ENCODE measurements at regions not wholly inside any gene's neighbourhood (a gene's known extent, or its start where the extent isn't known, plus 50 kb on each side); places are given as distances from the start of the nearest gene placed in this dataset.
"Not testable (repeated sequence)": the region's sequence is repeated elsewhere in the genome, so short reads cannot be mapped to it uniquely, and the experiment has no call there.

DNA sequence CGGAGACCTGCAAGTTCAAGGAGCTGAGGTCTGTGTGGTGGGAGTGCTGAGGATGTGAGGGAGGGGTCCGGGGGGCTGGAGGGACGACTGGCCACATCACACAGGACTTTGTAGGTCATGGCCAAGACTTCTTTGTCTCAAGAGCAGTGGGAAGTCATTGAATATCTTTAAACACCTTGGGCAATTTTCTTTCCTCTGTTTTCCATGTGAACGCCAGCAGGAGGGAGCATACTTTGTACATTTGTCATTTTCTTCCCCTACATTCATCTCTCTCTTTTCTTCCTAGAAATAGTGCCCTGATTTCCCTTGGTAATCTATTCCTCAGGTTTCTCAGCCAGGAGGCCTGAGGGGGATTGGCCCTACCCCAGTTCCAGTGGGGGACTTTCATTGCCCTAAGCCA, 153.7 kb upstream of the MSX2 start:
- DNase-seq: no peak

DNA sequence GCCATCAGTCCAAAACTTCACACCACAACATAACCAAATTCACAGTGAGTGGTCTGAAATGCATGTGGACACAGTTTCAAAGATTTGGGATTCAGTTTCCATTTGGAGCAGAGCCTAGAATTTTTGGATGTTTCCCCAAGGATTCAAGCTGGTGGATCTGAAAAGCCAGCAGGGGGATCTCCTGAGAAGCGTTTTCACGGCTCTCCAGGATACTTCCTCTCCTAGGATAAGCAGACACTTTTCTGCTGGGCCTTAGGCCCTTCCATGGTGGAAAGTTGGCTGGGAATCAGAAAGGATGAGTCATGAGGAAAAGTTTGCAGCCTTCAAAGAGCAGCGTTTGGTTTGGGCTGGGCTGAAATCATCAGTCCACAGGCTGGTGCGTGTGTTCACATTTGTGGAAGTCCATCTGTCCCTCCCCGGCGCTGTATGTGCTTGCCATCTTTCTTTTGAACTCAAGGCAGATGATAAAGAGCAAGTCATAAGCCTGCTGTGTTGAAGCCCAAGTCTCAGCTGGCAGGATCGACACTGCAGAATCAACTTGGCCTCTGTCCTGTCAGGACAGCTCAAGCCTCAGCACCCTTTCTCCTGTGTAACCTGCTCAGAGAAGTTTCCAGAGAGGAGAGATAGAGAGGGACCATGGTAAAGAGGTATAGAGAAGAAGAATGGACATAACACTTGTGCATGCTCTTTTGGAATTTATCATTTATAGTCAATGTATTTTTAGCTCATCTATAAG, 152.6 kb upstream of the MSX2 start:
- DNase-seq: no peak

DNA sequence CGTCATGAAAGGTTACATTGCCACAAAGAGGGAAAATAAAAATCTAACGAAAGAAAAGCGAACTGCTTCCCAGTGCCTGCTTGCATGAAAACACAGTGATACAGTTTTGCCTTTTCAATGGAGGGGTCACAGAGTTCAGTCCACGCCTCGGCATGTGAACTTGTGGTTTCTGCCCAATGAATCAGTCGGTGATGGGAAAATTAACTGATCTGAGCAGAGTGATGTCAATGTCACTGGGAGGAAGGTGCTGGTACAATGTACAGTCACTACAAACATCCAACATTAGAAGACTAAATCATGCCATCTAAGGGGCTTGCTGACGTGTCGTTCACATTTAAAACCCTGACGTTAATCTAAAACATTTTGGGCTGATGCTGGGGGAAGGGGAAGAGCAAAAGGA, 151.8 kb upstream of the MSX2 start:
- DNase-seq: no peak

DNA sequence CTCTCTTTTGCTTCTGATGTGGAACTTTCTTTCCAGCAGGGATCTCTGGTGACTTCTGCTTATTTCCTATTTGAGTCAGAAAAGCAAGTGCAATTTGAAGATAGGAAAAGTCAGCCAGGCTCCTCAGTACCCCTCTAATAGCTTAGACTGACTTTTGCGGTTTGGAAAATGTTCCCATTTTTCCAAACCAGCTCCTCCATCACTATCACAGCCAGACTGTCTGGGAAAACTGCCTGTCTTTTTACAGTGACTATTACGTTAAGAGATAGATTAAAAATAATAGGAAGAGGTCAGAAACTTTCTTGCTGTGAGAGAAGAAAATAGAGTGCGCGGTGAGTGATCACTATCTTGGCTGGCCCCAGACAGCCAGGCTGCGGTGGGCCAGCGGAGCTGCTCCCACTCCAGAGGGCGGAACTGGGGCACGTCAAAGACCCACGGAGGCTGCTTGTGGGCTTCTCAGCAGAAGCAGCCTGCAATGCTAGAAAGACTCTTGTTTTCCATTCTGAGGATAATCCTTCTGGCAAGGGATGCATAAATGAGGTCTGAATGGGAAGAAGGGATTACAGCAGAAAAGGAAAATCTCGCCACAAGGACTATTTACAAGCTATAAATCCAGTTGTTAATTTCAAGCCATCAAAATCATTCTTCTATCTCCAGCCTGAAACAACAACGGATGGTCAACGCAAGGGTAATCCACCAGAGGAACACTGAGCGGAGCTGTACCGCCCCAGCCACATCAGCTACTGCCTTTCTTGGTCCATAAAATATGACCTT, 151.0 kb upstream of the MSX2 start:
- DNase-seq: no peak

DNA sequence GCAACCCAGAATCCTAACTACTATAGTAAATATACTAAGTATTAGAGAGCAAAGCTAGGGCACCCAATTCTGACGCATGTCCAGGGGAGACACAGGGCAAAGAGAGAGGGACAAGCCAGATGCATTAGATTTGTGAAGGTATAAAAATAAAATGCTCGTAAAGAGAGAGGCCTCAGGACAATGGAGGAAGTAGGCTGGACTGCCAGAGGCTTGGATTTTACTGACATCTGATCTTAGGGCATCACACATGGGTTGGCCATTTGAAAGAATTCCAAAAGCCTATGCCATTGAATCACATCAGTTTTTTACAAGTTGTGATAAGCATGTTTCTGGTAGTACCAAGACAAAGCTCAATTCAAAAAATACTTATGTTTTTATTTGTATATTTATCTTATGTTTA, 149.3 kb upstream of the MSX2 start:
- no peak for DNase-seq

DNA sequence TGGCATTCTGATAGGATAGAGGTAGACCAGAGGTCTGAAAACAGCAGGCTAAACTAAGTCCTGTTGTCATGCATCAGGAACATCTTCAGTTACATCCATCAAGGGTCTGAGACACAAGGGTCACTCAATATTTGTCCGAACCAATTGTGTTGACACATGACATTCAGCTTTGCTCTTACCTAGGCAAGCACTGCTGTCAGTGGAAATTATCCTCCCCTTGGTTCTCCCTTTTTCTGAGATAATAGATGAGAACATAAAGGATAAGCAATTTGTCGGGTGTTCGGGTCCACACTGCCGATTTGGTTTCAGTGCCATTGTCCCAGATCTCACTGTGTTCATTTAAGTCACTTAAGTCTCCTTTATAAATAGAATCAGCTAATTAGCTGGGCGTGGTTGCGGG, 148.3 kb upstream of the MSX2 start:
- no peak for DNase-seq

DNA sequence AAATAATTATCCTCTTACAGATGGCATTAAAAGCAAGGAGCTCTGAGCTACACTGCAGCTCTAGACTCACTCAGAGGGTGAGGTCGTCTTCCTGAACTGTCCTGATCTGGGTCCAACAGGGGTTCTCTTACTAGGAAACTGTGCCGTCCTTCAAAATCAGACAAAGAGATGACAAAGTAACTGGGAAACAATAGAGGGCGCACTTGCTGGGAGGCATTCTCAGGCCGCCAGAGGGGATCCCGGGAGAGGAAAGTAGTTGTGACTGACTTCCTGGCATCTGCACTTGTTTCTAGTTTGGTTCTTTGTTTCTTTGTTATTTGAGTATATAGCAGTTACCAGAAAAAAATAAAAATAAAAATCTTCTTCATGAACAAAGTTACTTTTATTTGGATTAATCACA, 142.9 kb upstream of the MSX2 start:
- DNase-seq: no peak

DNA sequence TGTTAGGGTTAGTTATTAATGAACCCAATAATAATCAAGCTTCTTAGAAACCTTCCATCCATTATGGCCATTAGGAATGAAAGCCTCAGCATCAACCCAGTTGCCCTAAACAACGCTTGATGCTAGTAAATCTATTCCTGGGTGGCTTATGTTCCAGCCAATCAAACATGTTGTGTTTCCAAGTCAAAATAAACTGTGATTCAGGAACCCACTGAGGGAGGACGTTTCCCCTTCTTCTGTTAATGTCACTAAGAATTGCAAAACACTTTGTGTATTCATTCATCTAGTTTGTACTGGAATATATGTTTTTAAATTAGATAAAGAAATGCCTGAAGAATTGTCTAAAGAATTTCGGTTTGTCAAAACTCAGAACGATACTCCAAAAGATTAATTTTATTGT, 142.5 kb upstream of the MSX2 start:
- DNase-seq: no peak

DNA sequence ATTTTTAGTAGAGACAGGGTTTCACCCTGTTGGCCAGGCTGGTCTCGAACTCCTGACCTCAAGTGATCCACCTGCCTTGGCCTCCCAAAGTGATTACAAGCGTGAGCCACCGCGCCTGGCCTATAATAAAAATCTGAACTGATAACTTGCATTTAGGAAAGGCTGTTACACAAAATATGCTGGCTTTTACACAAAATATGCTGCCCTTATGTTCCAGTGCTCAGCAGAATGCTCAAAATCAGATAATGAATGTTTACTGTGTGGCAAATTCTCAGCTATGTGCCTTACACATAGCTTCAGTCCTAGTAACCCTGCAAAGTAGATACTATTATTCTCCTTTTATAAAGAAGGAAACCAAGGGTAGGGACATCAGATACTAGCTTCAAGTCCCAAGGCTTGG, 141.3 kb upstream of the MSX2 start:
- DNase-seq: no peak

DNA sequence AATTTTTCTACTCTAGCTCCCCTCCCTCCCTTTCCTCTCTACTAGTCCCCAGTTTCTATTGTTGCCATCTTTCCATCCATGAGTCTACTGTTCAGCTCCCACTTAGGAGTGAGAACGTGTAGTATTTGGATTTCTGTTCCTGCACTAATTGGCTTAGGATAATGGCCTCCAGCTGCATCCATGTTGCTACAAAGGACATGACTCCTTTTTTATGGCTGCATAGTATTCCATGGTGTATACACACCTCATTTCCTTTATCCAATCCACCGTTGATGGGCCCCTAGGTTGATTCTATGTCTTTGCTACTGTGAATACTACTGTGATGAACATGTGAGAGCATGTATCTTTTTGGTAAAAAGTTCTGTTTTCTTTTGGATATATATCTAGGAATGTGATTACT, 138.9 kb upstream of the MSX2 start:
- DNase-seq: no peak

DNA sequence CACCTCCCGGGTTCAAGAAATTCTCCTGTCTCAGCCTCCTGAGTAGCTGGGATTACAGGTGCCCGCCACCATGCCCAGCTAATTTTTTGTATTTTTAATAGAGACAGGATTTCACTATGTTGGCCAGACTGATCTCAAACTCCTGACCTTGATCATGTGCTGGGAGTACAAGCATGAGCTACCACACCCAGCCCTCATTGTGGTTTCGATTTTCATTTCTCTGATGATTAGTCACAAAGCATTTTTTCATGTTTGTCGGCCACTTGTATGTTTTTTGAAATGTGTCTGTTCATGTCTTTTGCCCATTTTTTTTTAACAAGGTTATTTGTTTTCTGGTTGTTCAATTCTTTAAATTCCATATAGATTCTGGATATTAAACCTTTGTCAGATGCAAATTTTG, 138.2 kb upstream of the MSX2 start:
- not testable (repeated sequence) for DNase-seq

DNA sequence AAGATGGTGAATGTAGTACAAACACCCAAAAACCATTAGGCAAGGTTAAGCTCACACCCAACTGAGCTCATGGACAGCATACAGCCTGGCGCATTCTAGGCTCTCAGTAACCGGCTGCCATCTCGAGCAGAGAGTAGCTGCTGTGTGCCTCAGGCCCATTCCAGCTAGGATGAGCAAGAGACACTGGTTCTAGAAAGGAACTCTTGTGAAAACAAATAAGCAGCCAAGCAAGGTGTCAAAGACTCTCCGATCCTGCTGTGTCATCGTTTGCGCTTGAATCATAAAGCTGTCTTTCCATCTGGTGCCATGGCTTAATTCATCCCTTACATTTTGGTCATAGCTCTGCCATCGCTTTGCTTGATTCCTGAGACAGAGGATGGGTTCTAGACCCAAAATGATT, 135.4 kb upstream of the MSX2 start:
- DNase-seq: no peak

DNA sequence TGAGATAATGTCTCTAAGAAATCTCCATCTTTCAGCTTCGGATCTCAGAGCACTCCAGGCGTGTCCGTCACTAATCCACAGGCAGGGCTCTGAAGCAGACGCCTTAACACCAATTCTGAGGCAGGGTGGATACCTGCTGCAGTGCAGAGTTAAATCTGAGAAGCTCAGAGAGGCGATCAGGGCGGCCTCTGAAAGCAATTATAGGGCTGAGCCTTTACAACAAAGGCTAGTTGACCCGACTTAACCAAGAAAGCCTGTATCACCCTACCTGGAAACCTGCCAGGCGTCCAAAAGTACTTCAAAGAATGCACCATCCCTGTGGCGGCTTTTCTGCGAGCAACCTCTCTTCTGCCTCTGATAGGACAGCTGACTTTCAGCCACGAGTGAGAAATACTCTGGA, 134.8 kb upstream of the MSX2 start:
- DNase-seq: no peak

DNA sequence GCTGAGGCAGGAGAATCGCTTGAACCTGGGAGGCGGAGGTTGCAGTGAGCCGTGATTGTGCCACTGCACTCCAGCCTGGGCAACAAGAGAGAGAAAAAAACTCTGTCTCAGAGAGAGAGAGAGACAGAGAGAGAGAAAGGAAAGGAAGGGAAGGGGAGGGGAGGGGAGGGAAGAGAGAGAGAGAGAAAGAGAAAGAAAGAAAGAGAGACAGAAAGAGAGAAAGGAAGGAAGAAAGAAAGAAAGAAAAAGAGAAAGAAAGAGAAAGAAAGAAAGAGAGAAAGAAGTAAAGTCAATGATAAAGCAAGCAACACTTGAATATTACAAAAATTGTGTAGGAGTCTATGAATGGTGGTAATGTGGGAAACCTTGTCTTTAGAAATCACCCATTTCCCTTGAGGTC, 133.6 kb upstream of the MSX2 start:
- DNase-seq: no peak

DNA sequence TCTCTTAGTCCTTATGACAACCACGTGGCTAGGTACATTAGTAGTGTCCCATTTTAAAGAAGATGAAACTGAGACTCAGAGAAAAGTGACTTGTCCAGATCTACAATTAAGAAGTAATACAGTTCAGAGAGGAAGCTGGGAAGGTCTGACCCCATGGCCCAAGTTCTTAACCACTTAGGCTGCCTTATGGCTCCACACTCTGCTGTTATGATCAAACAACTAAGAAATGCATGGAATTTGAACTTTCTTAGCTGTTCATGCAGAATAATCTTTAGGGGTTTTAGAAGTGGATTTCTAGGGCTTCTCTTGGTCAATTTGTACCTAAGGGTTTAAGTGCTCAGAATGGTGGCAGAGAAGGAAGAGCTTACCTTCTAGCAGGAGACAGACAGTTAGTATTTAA, 128.0 kb upstream of the MSX2 start:
- DNase-seq: no peak

DNA sequence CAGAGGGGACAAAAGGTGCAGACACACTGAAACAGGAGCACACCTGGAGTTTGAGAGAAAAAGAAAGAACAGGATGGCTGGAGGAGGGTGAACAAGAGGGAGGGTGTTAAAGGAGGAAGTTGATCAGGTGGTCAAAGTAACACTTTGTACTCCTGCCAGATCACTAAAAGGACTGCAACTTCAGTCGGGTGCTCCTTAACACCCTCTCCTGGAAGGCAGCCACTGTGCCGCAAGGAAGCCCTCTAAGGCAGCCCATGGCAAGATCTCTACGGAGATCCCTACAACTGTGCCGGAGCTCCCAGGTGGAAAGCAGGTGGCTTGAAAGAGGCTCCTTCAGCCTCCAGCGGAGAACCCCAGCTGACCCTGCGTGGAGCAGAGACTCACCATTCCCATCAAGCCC, 124.4 kb upstream of the MSX2 start:
- no peak for DNase-seq

DNA sequence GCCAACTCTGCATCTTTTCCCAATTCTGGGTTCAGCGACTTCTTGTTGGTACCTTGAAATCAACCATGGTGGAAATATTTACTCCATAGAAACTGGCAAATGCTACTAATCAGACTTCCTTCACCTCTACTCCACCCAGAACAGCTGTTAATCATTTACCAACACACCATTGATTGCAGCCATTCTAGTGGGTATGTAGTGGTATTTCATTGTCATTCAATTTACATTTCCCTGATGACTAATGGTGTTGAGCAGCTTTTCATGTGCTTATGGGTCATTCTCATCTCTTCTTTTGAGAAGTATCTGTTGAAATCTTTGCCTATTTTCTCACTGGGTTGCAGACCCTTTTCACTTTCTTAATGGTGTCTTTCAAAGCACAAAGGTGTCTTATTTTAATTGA, 122.4 kb upstream of the MSX2 start:
- DNase-seq: no peak

DNA sequence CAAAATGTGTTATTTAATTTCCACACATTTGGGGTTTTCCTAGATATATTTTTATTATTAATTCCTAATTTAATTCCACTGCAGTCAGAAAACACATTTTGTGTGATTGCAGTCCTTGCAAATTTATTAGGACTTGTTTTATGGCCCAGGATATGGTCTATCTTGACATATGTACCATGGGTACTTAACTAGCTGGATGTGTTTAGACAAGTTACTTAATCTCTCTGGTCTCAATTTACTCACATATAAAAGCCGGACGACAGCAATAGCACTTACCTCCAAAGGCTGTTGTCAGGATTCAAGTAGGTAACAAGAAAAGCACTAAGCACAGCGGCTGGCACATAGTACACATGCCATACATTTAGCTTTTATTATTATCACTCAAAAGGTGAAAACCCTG, 118.2 kb upstream of the MSX2 start:
- no peak for DNase-seq

DNA sequence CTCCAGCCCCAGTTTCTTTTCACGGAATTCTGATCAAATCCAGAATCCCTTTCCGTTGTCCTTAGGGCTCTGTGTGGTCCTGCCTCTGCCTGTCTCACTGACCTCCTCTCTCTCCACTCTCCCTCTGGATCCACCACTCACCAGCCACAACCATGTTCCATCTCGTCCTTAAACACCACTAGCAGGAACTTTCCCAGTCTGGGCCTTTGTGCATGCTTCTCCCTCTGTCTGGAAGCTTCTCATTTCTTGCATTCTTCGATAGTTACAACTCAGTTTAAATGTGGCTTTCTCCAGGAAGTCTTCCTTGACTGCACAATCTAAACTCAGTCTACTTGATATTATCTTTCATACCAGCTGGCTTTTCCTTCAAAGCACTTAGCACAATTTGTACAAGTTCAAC, 117.7 kb upstream of the MSX2 start:
- no peak for DNase-seq

DNA sequence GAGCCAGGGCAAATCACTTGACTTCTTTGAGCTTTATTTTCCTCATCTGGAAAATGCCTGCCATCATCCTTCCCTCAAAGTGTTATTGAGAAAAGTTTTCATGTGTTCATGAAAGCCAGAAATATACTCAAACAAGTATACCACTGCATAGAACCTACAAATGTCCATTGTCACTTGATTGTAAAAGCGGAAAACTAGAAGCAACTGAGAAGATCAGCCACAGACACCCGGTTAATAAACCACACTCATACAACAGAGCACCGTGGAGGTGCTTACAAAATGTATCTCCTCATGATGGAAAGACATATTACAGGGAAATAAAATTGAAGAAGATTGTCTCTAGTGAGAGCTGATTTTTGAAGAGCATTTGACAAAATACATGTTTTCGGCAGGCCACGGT, 117.2 kb upstream of the MSX2 start:
- DNase-seq: no peak

DNA sequence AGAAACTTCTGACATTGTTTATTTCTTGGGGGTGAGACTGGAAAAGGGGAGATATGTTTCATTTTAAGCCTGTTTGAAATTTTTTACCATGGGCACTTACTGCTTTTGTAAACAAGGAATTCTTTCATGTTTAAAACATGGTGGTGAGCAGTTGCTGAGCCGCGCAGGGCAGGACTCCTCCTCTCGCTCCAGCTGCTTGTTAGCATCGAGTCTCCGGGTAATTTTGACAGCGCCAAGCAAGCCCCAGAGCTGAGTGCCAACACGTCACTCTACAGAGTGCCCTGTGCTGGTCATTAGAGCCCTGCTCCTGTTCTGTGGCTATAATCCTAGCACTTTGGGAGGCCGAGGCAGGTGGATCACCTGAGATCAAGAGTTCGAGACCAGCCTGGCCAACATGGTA, 116.5 kb upstream of the MSX2 start:
- DNase-seq: no peak

DNA sequence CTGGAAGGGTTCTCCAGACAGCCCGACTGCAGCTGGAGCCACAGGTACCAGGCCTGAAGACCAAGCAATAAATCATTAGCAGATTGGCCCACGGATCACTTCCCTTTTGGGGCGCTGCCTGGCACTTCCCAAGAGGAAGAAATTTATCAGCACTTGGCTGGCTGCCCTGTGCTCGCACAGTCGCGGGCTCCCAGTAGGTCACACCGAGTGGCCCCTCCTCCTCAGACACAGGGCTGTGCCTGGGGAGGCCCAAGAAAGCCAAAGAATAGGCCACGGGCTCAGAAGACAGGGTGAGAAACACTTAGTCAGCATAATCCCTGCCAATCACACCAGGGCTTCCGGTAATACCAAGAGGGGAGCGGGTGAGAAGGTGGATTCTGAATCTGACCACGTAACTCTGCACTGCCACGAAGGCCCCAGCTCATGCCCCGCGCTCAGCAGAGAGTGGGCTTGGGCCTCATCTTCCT, 115.7 kb upstream of the MSX2 start:
- no peak for DNase-seq

DNA sequence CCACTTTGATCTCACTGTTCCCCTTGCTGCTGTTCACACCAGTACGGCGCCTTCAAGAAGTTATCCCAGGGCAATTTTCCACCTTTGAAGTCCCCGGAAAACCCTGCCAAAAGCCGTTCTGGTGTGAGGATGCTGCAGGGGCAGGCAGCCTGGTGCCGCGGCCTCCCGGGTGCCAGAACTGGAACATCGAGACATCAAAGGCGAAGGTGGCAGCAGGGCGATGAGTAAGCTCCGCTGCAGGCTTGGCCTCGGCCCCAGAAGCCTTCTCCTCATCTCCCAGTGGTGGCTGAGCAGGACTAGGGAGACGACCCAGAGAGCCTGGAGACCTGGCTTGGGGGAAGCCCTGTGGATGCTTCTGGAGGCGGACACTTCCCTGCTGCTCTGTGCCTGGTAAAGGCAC, 115.3 kb upstream of the MSX2 start:
- no peak for DNase-seq

DNA sequence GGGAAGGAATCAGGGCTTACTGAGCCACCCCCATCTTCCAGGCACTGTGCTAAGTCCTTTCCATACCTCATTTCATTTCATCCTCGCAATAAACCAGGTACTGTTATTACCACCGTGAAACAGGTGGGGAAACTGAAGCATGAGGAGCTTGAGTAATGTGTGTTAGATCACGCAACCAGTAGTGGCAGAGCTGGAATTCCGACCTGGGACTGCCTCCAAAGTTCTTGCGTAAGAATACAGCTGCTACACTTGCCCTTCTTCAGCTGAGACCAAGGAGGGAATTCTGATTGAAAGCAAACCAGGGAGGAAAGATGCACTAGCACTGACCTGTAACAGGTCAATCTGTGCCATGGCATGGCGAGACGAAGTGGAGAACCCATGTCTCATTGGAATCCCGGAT, 113.4 kb upstream of the MSX2 start:
- no peak for DNase-seq

DNA sequence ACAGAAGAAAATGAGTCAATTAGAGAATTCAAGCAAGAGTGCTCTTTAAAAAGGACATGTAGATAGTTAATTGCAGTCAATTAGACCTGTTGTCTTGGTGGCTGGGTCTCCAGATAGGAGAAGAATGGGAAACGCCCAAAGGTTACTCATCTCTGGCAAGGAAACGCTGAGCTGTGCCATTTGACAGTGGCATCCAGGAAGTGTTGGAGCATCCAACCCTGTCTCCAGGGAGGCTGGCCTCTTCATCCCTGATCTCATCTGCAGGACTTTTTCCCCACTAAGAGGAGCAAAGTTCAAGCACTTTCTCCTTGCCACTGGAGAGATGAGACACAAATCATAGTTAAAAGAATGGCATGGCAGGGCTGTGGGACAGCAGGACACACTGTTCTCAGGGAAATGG, 111.7 kb upstream of the MSX2 start:
- no peak for DNase-seq

All from NCI-H2171 treated with DMSO at 0.1 percent for 48 hours (cell line).